ENCODE measurements at regions not wholly inside any gene's neighbourhood (a gene's known extent, or its start where the extent isn't known, plus 50 kb on each side); places are given as distances from the start of the nearest gene placed in this dataset.

GRCh38 chr2:6769346-6769745 lies 96.4 kb downstream of the CMPK2 start (continued):
- TF ChIP-seq THAP8 (CRISPR knock-in tag; IDR thresholded peaks at IDR 0.05; ENCODE audit: borderline replicate concordance) (no peak), NR1H2 (CRISPR knock-in tag; IDR thresholded peaks at IDR 0.05; ENCODE audit: borderline replicate concordance, low read depth) (no peak), TEAD3 (CRISPR knock-in tag; optimal IDR thresholded peaks at IDR 0.05; ENCODE audit: borderline replicate concordance) (no peak), ATF7 (IDR thresholded peaks at IDR 0.05) (0 out of 2 replicates have a peak, but pooled peaks have one; percentile 5), ATF7 (CRISPR knock-in tag; IDR thresholded peaks at IDR 0.05) (no peak), ZNF644 (CRISPR knock-in tag; IDR thresholded peaks at IDR 0.05; ENCODE audit: low read depth) (no peak), ZNF260 (CRISPR knock-in tag; IDR thresholded peaks at IDR 0.05; ENCODE audit: borderline replicate concordance, low read depth) (no peak), ZNF646 (CRISPR knock-in tag; IDR thresholded peaks at IDR 0.05) (peak; percentile 77), KMT2A (CRISPR knock-in tag; IDR thresholded peaks at IDR 0.05) (no peak), ZNF75D (CRISPR knock-in tag; IDR thresholded peaks at IDR 0.05; ENCODE audit: borderline replicate concordance) (no peak), ZC3H13 (CRISPR knock-in tag; IDR thresholded peaks at IDR 0.05) (no peak), SP1 (IDR thresholded peaks at IDR 0.05) (peak; percentile 24; the same call in 1 of the 2 replicates), SP1 (CRISPR knock-in tag; IDR thresholded peaks at IDR 0.05) (no peak), FOXP4 (CRISPR knock-in tag; IDR thresholded peaks at IDR 0.05) (no peak), MTF1 (CRISPR knock-in tag; IDR thresholded peaks at IDR 0.05) (no peak), HNRNPUL1 (IDR thresholded peaks at IDR 0.05; ENCODE audit: low read depth, low read length) (no peak), CREB3 (CRISPR knock-in tag; IDR thresholded peaks at IDR 0.05) (no peak), E2F2 (CRISPR knock-in tag; IDR thresholded peaks at IDR 0.05; ENCODE audit: borderline replicate concordance) (no peak), PHF21A (CRISPR knock-in tag; IDR thresholded peaks at IDR 0.05) (no peak), FOXA1 (IDR thresholded peaks at IDR 0.05) (peak; percentile 50; the same call in 1 of the 2 replicates), FOXA1 (CRISPR knock-in tag; IDR thresholded peaks at IDR 0.05) (no peak), ZNF282 (IDR thresholded peaks at IDR 0.05; ENCODE audit: partially characterized antibody) (peak; percentile 18)

Data from HepG2 (cell line).